GM12865 (cell line): ENCODE measurements at regions not wholly inside any gene's neighbourhood (a gene's known extent, or its start where the extent isn't known, plus 50 kb on each side); places are given as distances from the start of the nearest gene placed in this dataset.

ENCODE experiments used
- DNase-seq: peaks from one replicate; pipeline ENCODE4 v3.0.0; 2010; ENCODE audit warnings: low read depth
- H3K4me3 ChIP-seq: 2 replicates; pipeline ENCODE4 v1.5.1; 2011; ENCODE audit warnings: mild to moderate bottlenecking, low read depth, low read length, control low read depth
- CTCF ChIP-seq: IDR thresholded peaks from 2 replicates; pipeline ENCODE4 v1.5.1; 2011; ENCODE audit warnings: low read length, control low read depth, low read depth, inconsistent platforms; ENCODE audit not compliant: insufficient read depth; ENCODE audit errors: missing control alignments

- no peak for DNase-seq
- no peak overlapping the region for H3K4me3 ChIP-seq
- no peak for TF ChIP-seq CTCF
These were observed 84.2 kb upstream of the CTNNB1 start for GRCh38 chr3:41115069-41115468.

- DNase-seq: no peak
- TF ChIP-seq CTCF: no peak
- H3K4me3 ChIP-seq: no peak overlapping the region
These were observed 82.5 kb upstream of the CTNNB1 start for GRCh38 chr3:41116851-41117250.

- peak; percentile 91 for DNase-seq
These were observed 81.9 kb upstream of the CTNNB1 start for GRCh38 chr3:41117398-41117870.

GRCh38 chr3:41118461-41119390 lies 80.6 kb upstream of the CTNNB1 start:
- DNase-seq: no peak
- TF ChIP-seq CTCF: no peak
- H3K4me3 ChIP-seq: no peak overlapping the region

More at GRCh38 chr3:41117398-41117870, 81.9 kb upstream of the CTNNB1 start:
- no peak for TF ChIP-seq CTCF
- no peak overlapping the region for H3K4me3 ChIP-seq

GRCh38 chr3:41120460-41120859 lies 78.8 kb upstream of the CTNNB1 start:
- TF ChIP-seq CTCF: no peak
- no peak for DNase-seq
- no peak overlapping the region for H3K4me3 ChIP-seq

GRCh38 chr3:41125258-41125657 lies 74.0 kb upstream of the CTNNB1 start:
- TF ChIP-seq CTCF: no peak
- H3K4me3 ChIP-seq: no peak overlapping the region
- no peak for DNase-seq
